GM18505 (cell line): ENCODE measurements at regions not wholly inside any gene's neighbourhood (a gene's known extent, or its start where the extent isn't known, plus 50 kb on each side); places are given as distances from the start of the nearest gene placed in this dataset.

Experiments
- ATAC-seq: cut with Tn5 transposase; IDR thresholded peaks from one replicate; pipeline ENCODE4 v1.9.1; 2021; ENCODE audit not compliant: unreplicated experiment
- POLR2A ChIP-seq: IDR thresholded peaks from 4 replicates; pipeline ENCODE4 v1.6.1; 2011; ENCODE audit warnings: borderline replicate concordance; ENCODE audit not compliant: insufficient read depth, insufficient read length; ENCODE audit errors: extremely low read depth

DNA sequence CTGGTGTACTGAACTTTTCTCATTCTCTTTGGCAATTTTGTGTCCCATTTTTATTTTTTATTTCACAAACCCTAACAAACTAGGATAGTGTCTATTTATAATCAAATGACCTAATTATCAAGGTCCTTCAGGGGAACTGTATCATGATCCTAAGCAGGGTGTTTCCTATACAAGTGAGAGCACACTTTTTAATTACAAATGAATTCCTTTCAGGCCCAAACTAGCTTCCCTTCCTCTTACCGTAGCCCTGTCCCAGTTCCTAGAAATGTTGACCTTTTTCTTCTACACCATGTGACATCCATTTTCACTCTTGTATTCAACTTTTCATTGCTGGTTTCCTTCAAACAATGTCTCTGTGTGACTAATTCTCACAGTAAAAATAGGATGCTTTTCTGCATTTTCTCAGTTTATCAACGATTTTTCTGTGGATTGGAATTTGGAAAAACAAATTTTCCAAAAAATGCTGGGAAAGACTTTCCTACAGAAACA lies 411.4 kb downstream of the CCDC91 start:
- ATAC-seq, result no peak
- TF ChIP-seq POLR2A, result no peak

- no peak for TF ChIP-seq POLR2A
- no peak for ATAC-seq
These were observed 412.5 kb downstream of the CCDC91 start for GRCh38 chr12:28602786-28603185.

DNA sequence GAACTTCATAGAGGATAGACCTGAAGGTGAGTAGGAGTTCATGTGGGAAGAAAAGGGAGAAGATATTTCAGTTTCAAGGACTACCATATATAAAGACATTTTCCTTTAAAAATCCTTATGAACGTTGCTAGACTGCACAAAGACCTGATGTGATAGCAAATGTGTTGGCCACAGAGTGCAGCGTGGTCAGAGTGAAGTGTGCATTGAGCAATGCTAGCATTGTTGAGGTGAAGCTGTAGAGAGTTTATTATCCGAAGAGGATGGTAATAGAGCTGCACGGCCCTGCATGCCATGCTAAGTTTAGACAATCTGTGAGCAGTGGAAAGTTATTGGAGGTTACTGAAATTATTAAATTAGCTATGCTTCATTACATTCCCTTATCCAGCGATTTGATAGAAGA lies 413.0 kb downstream of the CCDC91 start:
- no peak for ATAC-seq
- TF ChIP-seq POLR2A, result no peak

DNA sequence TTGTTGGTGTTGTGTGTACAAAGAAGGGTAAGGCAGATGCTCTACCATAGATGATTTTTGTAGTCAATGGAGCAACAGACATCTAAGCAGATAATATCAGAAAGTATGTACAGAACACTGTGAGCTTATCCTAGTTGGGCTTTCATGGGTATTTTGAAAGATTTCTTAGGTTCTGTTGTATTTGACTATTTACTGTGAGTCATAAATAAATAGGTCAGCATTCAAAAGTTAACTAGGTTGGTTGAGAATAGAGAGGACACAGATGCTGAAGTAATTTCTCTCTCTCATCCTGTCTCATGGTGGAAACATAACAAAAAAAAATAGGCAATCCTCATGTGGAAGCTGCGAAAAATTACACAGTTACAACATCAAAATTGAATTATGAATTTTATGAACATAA lies 413.5 kb downstream of the CCDC91 start:
- no peak for TF ChIP-seq POLR2A
- ATAC-seq, result no peak

DNA sequence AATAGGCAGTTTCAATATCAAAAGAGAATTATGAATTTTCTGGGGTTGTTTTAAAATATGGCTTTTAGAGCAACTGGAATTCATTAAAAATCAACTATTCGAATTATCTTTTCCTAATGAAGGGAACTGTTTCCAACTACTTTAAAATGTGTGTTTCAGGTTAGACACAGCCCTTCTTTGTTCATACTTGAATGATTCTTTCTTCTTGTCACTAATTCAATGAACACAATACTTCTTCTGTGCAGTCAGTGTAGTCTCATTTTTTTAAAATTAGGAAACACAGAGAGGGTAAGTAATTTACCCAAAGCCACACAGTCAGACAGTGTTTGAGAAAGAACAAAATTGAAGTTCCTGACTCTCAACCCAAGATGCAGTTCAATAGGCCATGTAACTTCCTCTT lies 414.0 kb downstream of the CCDC91 start:
- ATAC-seq, result no peak
- no peak for TF ChIP-seq POLR2A

DNA sequence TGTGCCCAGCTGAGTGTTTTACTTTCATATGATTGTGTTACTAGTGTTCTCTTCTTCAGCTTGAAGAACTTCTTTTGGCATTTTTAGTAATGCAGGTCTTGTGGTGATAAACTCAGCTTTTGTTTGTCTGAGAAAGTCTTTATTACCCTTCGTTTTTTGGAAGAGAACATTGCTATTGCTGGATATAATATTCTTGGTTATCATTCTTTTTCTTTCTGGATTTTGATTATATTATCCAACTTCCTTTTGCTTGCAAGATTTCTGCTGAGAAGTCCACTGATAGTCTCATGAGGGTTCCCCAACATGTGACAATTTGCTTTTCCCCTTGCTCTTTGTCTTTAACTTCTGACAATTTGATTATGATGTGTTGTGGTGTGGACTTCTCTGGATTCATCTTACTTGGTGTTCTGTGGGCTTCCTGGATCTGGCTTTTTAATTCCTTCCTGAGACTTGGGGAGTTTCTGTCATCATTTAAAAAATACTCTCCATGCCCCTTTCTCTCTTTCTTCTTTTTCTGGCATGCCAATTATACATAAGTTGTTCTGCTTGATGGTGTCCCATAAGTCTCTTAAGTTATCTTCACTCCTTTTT lies 416.8 kb downstream of the CCDC91 start:
- no peak for TF ChIP-seq POLR2A

GRCh38 chr12:28610401-28611114 lies 420.3 kb downstream of the CCDC91 start:
- no peak for ATAC-seq
- TF ChIP-seq POLR2A, result no peak

More for the DNA sequence above, 416.8 kb downstream of the CCDC91 start:
- no peak for ATAC-seq

- TF ChIP-seq POLR2A, result no peak
- no peak for ATAC-seq
These were observed 420.8 kb downstream of the CCDC91 start for GRCh38 chr12:28611115-28611435.

DNA sequence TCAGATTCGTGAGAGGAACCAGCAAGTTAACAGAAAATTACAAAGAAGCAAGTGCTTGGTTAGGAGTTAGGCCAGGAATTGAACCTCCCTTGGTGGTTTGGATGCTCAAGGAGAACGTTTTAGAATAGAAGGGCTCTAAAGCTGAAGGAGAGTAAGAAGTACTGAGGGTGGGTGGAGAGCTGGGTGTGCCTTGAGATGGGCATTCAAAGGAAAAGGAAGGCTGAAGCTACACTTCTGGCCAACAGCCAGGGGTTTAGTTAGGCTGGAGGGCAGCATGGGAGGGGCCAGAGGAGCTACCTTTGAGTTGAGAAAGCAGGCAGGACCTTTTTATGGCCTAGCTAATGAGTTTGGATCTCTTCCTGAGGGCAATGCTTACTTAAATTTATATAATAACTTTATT lies 421.2 kb downstream of the CCDC91 start:
- no peak for ATAC-seq
- no peak for TF ChIP-seq POLR2A

DNA sequence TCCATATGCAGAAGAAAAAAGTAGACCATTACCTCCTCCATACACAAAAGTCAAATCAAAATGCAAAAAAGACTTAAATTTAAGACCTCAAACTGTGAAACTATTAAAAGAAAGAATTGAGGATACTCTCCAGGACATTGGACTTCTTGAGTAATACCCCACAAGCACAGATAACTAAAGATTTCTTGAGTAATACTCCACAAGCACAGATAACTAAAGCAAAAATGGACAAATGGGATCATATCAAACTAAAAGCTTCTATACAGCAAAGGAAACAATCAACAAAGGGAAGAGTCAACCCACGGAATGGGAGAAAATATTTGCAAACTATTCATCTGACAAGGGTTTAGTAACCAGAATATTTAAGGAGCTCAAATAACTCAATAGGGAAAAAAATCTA lies 427.9 kb downstream of the CCDC91 start:
- TF ChIP-seq POLR2A, result no peak
- no peak for ATAC-seq

DNA sequence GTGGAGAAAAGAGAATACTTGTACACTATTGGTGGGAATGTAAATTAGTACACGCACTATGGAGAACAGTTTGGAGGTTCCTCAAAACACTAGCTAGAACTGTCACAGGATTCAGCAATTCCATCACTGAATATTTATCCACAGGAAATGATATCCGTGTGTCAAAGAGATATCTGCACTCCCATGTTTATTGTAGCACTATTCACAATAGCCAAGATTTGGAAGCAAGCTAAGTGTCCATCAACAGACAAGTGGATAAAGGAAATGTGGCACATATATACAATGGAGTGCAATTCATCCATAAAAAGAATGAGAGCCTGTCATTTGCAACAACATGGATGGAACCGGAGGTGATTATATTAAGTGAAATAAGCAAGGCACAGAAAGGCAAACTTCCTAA lies 428.5 kb downstream of the CCDC91 start:
- ATAC-seq, result no peak
- no peak for TF ChIP-seq POLR2A

- ATAC-seq, result no peak
- TF ChIP-seq POLR2A, result no peak
These were observed 430.0 kb downstream of the CCDC91 start for GRCh38 chr12:28620281-28620680.

- no peak for TF ChIP-seq POLR2A
- ATAC-seq, result no peak
These were observed 432.1 kb downstream of the CCDC91 start for GRCh38 chr12:28622406-28622805.

GRCh38 chr12:28626504-28626903 lies 436.2 kb downstream of the CCDC91 start:
- ATAC-seq, result no peak

DNA sequence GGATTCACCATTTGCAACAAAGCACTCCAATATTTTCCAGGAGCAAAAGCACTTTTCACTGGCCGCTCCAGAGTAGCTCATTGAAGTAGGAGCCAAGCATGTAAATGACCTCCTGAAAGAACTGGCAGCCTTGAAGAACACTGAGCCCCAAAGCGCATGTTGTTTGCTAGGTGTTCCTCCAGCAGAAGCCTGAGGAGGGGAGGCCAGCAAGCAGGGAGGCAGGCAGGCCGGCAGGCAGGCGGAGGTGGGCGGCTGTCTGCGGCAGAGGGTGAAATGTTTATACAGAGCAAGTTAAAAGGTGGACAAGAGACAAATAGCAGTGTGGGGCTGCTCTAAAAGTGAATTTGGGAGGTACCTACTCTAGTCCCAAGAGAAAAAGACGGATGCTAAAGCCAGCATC lies 439.4 kb downstream of the CCDC91 start:
- TF ChIP-seq POLR2A, result no peak
- ATAC-seq, result no peak

More at GRCh38 chr12:28626504-28626903, 436.2 kb downstream of the CCDC91 start:
- TF ChIP-seq POLR2A, result no peak

DNA sequence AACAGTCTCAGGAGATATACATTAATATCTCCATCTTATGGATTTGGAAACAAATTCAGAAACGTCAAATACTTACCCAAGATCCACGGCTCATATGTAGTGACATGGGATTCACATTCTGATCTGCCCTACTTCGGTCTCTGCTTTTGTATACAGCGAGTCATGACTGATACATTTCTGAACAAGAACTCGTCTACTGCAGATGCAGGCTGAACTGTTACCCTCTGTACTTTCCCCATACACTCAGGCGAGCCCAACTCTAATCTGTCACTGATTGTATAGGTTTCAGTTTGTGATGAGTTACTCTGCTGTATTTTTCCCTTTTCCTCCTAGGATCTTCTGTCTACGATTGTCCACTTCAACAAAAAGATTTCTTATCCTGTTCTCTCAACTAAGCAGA lies 441.6 kb downstream of the CCDC91 start:
- ATAC-seq, result no peak
- no peak for TF ChIP-seq POLR2A

GRCh38 chr12:28640519-28640918 lies 450.3 kb downstream of the CCDC91 start:
- no peak for TF ChIP-seq POLR2A

More at GRCh38 chr12:28640519-28640918, 450.3 kb downstream of the CCDC91 start:
- no peak for ATAC-seq
